ENCODE measurements at regions not wholly inside any gene's neighbourhood (a gene's known extent, or its start where the extent isn't known, plus 50 kb on each side); places are given as distances from the start of the nearest gene placed in this dataset.

DNA sequence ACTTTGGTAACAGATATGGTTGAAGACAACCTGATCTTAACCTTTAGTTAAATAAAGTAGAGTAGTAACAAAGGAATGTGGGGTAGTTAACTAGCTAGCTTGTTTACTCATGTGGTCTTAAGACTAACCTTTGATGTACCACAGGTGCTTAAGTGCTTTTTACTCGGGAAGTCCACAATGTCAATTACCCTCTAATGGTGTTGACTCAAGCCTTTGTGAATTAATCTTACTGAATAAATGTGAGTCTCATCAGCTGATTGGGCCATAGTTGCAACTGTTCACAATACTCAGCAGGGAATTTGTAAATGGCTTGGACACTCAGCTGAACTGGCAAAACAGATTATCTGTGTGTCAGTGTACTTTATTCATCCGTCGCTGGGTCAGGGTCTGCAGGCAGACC, 119.0 kb upstream of the UGT8 start:
- Mint-ChIP-seq H3K27me3 (ENCODE audit: low read depth) (no peaks in the 10 kb centered on the region), H3K27ac (no peak overlapping the region), H3K4me1 (ENCODE audit: low read depth) (no peaks in the 10 kb centered on the region), H3K36me3 (ENCODE audit: low read depth) (no peaks in the 10 kb centered on the region), H3K9me3 (no peaks in the 10 kb centered on the region), H3K4me3 (ENCODE audit: low read depth) (no peak overlapping the region)
- intact Hi-C loops (cut with micrococcal nuclease): no loop called here
- DNase-seq (ENCODE audit: low spot score): no peak

DNA sequence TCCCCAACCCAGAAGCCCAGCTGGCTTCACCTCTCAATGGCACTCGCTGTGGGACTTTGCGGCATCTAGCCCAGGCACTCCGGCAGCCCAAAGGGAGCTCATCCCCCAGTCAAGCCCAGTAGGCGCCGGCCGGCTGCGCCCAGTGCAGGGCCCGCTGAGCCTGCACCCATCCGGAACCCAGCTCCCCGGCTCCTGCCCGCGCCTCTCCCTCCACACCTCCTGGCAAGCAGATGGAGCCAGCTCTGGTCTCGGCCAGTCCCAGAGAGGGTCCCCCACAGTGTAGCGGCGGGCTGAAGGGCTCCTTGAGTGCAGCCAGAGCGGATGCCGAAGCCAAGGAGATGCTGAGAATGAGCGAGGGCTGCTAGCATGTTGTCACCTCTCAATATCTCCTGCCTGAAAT, 116.8 kb upstream of the UGT8 start:
- no peaks in the 10 kb centered on the region for H3K27me3 Mint-ChIP-seq (ENCODE audit: low read depth)
- H3K9me3 Mint-ChIP-seq: no peaks in the 10 kb centered on the region
- no peak overlapping the region for H3K4me3 Mint-ChIP-seq (ENCODE audit: low read depth)
- no peaks in the 10 kb centered on the region for H3K4me1 Mint-ChIP-seq (ENCODE audit: low read depth)
- DNase-seq (ENCODE audit: low spot score): no peak
- no peaks in the 10 kb centered on the region for H3K36me3 Mint-ChIP-seq (ENCODE audit: low read depth)
- no peak overlapping the region for H3K27ac Mint-ChIP-seq
- intact Hi-C loops (cut with micrococcal nuclease): no loop called here

DNA sequence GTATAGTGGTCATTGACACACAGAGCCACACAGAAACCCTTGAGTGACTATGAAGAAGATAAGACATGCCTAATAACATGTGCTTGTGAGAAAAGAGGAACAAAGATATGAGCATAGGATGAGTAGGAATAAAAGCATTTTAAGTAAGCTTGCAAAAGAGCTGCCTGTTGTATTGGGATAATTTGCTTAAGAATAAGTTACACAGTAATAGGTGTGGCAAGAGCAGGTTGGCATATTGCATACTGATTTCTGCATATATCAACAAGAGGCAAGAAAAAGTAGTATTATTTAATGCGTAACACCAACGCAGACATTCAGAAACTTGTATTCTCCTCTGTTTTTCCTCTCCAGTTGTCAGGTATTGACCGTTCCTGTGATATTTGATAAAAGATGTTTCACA, 111.5 kb upstream of the UGT8 start:
- no peak for DNase-seq (ENCODE audit: low spot score)
- Mint-ChIP-seq H3K36me3 (ENCODE audit: low read depth) (no peaks in the 10 kb centered on the region), H3K27me3 (ENCODE audit: low read depth) (no peaks in the 10 kb centered on the region), H3K27ac (no peak overlapping the region), H3K4me1 (ENCODE audit: low read depth) (no peaks in the 10 kb centered on the region), H3K9me3 (no peaks in the 10 kb centered on the region), H3K4me3 (ENCODE audit: low read depth) (no peak overlapping the region)
- intact Hi-C loops (cut with micrococcal nuclease): no loop called here

DNA sequence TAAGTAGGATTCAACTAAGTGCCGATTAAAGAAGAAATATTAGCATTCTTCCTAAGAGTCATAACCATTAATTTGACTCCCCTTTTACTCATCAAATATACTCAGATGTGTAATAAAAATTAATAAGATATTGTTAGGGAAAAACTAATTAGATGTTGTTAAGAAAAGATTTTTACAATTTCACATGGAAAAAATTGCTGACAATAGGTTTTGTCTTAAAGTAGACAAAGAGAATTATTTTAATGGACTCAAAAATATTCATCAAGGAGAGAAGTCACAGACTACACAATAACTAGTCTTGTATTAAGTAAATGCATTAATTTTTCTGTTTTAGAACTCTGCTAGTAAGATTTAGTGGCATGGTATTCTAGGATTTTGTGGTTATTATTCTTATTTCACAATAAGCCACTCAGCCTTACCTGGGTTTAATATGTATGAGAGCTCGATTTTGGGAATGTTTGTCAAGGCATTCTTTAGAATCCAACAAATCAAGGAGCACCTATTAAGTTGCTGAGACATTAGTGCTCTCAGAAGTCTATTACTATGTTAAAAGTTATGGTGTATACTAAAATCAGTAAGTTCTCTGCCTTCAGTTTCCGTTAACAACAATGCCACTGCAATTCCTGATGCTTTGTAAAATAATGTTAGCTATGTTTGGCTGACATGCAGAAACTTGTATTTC, 110.2 kb upstream of the UGT8 start:
- intact Hi-C loops (cut with micrococcal nuclease): no loop called here
- Mint-ChIP-seq H3K4me3 (ENCODE audit: low read depth) (no peak overlapping the region), H3K27ac (no peak overlapping the region), H3K9me3 (no peaks in the 10 kb centered on the region), H3K36me3 (ENCODE audit: low read depth) (no peaks in the 10 kb centered on the region), H3K4me1 (ENCODE audit: low read depth) (no peaks in the 10 kb centered on the region), H3K27me3 (ENCODE audit: low read depth) (no peaks in the 10 kb centered on the region)
- no peak for DNase-seq (ENCODE audit: low spot score)

DNA sequence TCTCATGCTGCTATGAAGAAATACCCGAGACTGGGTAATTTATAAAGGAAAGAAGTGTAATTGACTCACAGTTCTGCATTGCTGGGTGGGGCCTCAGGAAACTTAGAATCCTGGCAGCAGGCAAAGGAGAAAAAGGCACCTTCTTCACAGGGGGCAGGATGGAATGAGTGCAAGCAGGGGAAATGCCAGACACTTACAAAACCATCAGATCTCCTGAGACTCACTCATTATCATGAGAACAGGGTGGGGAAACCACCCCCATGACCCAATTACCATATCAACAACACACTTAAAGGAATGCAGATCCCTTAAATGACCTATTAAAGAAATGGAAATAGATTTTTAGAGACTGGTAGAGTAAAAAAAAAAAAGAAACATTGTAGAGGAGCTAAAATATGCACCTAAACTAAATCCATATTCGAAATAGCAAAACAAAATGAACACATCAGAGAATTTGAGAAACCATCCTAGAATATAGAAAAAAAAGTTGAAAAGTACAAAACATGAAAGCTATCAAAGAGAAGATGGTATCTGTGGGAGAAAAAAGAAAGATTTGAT, 104.3 kb upstream of the UGT8 start:
- no peaks in the 10 kb centered on the region for H3K36me3 Mint-ChIP-seq (ENCODE audit: low read depth)
- no peaks in the 10 kb centered on the region for H3K4me1 Mint-ChIP-seq (ENCODE audit: low read depth)
- no peak overlapping the region for H3K27ac Mint-ChIP-seq
- no peak overlapping the region for H3K4me3 Mint-ChIP-seq (ENCODE audit: low read depth)
- DNase-seq (ENCODE audit: low spot score): no peak
- no peaks in the 10 kb centered on the region for H3K9me3 Mint-ChIP-seq
- H3K27me3 Mint-ChIP-seq (ENCODE audit: low read depth): no peaks in the 10 kb centered on the region
- intact Hi-C loops (cut with micrococcal nuclease): no loop called here

DNA sequence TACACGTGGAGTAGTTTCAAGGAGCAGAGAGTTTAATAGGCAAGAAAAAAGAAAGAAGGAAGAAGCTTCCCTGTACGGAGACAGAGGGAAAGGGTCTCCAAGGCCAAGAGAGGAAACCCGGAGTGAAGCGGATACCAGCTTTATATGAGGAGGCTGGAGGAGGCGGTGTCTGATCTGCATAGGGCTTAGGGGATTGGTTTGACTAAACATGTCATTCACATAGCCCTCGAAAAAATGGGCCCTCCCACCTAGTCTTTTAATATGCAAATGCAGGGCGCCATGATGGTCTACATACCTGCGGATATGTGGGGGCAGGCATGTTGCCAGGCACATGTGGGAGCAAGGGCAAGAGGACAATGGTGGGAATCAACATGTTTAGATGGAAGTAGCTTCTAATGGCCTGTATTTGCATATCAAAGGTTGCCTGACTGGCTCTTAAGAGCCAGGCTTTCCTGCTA, 103.1 kb upstream of the UGT8 start:
- H3K4me1 Mint-ChIP-seq (ENCODE audit: low read depth): no peaks in the 10 kb centered on the region
- no peaks in the 10 kb centered on the region for H3K27me3 Mint-ChIP-seq (ENCODE audit: low read depth)
- no peak overlapping the region for H3K4me3 Mint-ChIP-seq (ENCODE audit: low read depth)
- DNase-seq (ENCODE audit: low spot score): no peak
- no peaks in the 10 kb centered on the region for H3K36me3 Mint-ChIP-seq (ENCODE audit: low read depth)
- intact Hi-C loops (cut with micrococcal nuclease): no loop called here
- no peaks in the 10 kb centered on the region for H3K9me3 Mint-ChIP-seq
- no peak overlapping the region for H3K27ac Mint-ChIP-seq

DNA sequence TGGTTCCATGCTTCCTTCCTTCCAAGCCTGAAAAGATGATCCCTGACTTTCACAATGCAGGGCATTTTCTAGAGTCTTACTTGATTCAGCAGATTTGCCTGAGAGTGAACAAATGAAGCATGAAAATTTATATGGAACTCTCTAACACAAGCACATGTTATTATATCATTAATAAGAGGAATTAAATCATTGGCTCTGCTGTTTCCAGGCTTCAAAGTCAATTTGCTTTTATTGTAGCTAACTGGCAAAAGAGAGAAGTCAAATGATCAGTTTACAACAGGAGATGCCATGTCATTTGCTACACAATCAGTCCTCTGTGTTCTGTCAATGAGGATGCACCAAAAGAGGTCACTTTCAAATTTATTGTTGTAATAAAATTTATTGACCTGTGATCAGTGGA, 101.5 kb upstream of the UGT8 start:
- no peaks in the 10 kb centered on the region for H3K27me3 Mint-ChIP-seq (ENCODE audit: low read depth)
- no peak overlapping the region for H3K27ac Mint-ChIP-seq
- no peak for DNase-seq (ENCODE audit: low spot score)
- intact Hi-C loops (cut with micrococcal nuclease): no loop called here
- no peak overlapping the region for H3K4me3 Mint-ChIP-seq (ENCODE audit: low read depth)
- H3K9me3 Mint-ChIP-seq: no peaks in the 10 kb centered on the region
- no peaks in the 10 kb centered on the region for H3K36me3 Mint-ChIP-seq (ENCODE audit: low read depth)
- no peaks in the 10 kb centered on the region for H3K4me1 Mint-ChIP-seq (ENCODE audit: low read depth)

DNA sequence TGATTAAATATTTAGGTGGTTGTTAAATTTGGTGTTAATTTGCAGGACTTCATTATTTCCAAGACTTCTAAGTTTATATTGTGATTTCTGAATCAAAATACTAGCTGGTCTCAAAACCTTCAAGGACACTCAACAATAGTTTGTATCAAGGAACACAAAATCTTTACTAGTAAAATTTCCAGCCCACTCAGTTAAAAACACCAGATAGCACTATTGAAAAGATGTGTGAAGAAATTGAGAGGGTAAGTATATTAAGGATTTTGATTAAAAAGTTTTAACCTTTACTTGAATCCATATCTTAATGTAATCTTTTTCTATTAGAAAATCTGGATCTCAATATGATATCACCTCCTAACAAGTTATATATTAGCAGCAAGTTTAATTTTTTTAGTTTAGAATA, 89.3 kb upstream of the UGT8 start:
- no peaks in the 10 kb centered on the region for H3K9me3 Mint-ChIP-seq
- no peak overlapping the region for H3K4me3 Mint-ChIP-seq (ENCODE audit: low read depth)
- intact Hi-C loops (cut with micrococcal nuclease): no loop called here
- H3K27me3 Mint-ChIP-seq (ENCODE audit: low read depth): no peaks in the 10 kb centered on the region
- H3K4me1 Mint-ChIP-seq (ENCODE audit: low read depth): no peaks in the 10 kb centered on the region
- no peak overlapping the region for H3K27ac Mint-ChIP-seq
- no peak for DNase-seq (ENCODE audit: low spot score)
- H3K36me3 Mint-ChIP-seq (ENCODE audit: low read depth): no peaks in the 10 kb centered on the region

DNA sequence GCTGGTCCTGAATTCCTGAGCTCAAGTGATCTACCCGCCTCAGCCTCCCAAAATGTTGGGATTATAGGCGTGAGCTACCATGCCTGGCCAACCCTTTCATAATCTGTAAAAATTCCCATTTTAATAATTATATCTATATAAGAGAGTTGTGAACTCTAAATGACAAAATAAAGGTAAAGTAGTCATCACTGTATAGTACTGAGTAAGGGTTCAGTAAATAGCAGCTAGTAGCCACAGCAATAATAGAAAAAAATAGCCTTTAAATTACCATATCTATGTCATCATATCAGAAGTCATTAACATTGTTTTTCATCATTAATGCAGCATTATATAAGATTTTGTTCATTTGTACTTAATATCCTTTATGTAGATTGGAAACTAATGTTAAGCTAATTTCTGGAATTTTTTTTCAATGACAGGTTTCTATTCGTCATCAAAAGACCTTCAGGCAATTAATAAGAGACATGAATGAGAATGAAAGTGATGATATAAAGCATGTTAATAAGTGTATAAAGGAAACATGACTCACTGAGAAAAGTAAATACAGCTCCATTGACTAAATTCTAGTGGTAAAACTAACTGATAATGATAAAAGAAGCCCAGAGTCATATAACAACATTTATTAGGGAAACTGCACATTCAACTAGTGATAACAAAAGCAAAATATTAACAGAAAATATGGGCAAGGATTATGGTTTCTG, 85.9 kb upstream of the UGT8 start:
- no peak overlapping the region for H3K4me3 Mint-ChIP-seq (ENCODE audit: low read depth)
- intact Hi-C loops (cut with micrococcal nuclease): no loop called here

DNA sequence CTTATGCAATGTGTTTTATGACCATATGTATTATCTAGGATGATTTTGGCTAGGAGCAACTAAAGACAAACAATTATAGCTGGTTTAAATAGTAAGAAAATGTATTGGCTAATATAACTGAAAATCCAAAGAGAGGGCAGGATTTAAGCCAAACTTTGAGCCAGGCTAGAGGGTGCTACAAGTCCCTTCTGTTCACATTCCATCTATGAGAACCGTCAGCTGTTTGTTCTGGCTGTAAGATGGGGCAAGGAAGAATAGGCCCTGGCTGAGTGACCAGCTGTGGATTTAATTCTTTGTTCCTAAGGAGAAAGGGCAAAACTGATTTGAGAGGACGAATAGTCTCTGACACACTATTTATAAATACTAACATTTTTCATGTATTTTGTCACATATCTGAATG, 79.2 kb upstream of the UGT8 start:
- peaks cover 13% of the 10 kb centered on the region for H3K9me3 Mint-ChIP-seq

More for the DNA sequence above, 85.9 kb upstream of the UGT8 start:
- no peak for DNase-seq (ENCODE audit: low spot score)
- Mint-ChIP-seq H3K27ac (no peak overlapping the region), H3K9me3 (no peaks in the 10 kb centered on the region), H3K27me3 (ENCODE audit: low read depth) (no peaks in the 10 kb centered on the region), H3K36me3 (ENCODE audit: low read depth) (no peaks in the 10 kb centered on the region), H3K4me1 (ENCODE audit: low read depth) (no peaks in the 10 kb centered on the region)

DNA sequence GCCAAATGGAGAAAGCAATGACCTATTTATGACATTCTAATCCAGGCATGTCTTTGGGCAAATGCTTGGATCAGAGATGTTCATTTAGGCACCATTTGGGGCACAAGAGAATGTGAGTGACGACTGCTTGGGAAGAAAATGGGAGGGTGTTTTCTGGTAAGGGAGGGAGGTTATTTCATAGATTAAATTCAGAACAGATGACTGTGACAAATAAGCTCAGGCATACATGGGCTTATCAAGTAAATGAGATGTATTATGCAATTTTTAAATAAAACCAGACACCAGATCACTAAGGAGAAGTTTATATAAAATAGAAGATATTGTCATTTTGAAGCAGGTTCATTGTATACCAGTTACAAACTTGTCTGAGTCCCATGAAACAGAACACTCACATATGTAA, 71.4 kb upstream of the UGT8 start:
- no peak overlapping the region for H3K4me3 Mint-ChIP-seq (ENCODE audit: low read depth)
- peaks cover under 1% of the 10 kb centered on the region for H3K9me3 Mint-ChIP-seq
- no peak overlapping the region for H3K27ac Mint-ChIP-seq
- intact Hi-C loops (cut with micrococcal nuclease): no loop called here
- H3K4me1 Mint-ChIP-seq (ENCODE audit: low read depth): no peaks in the 10 kb centered on the region
- DNase-seq (ENCODE audit: low spot score): no peak
- H3K27me3 Mint-ChIP-seq (ENCODE audit: low read depth): no peaks in the 10 kb centered on the region
- H3K36me3 Mint-ChIP-seq (ENCODE audit: low read depth): no peaks in the 10 kb centered on the region

More for the DNA sequence above, 79.2 kb upstream of the UGT8 start:
- no peaks in the 10 kb centered on the region for H3K36me3 Mint-ChIP-seq (ENCODE audit: low read depth)
- no peak overlapping the region for H3K4me3 Mint-ChIP-seq (ENCODE audit: low read depth)
- no peaks in the 10 kb centered on the region for H3K27me3 Mint-ChIP-seq (ENCODE audit: low read depth)
- no peak for DNase-seq (ENCODE audit: low spot score)
- no peaks in the 10 kb centered on the region for H3K4me1 Mint-ChIP-seq (ENCODE audit: low read depth)
- intact Hi-C loops (cut with micrococcal nuclease): no loop called here
- H3K27ac Mint-ChIP-seq: no peak overlapping the region

DNA sequence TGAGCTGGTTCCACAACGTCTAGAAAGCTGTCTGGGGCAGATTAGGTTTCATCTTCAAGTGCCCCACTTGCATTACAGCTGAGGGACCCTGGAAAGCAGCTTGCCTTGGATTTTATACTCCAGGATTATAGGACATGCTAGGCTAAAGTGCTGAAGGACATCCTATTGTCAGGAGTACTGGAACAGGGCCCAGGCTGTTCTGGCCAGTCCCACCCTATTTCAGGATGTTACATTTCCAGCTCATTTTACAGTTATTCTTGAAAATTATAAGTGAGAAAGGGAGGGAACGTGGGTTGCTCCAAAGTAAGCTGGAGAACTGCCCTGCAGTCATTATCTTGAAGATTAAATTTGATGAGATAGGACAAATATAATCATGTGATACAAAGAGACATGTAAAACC, 71.0 kb upstream of the UGT8 start:
- intact Hi-C loops (cut with micrococcal nuclease): no loop called here
- Mint-ChIP-seq H3K4me1 (ENCODE audit: low read depth) (no peaks in the 10 kb centered on the region), H3K9me3 (no peaks in the 10 kb centered on the region), H3K36me3 (ENCODE audit: low read depth) (no peaks in the 10 kb centered on the region), H3K27me3 (ENCODE audit: low read depth) (no peaks in the 10 kb centered on the region), H3K4me3 (ENCODE audit: low read depth) (no peak overlapping the region), H3K27ac (no peak overlapping the region)
- no peak for DNase-seq (ENCODE audit: low spot score)

DNA sequence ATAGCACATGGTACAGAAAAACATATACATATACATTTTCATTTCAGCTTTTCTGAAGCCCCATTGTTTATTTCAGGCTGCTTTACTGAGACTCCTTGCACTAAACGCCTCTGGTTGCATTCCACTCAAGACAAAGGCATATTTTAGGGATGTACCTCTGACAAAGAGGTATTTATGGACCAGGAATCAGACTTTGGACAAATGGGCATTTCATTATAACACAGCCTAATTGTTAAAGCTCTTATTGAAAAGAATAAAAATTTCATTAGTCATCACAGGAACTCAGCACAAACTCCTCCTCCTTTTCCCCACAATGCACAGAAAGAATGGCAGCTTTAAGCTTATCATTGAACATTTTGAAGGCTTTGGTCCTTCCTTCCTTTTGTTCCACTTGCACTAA, 62.9 kb upstream of the UGT8 start:
- Mint-ChIP-seq H3K4me1 (ENCODE audit: low read depth) (no peaks in the 10 kb centered on the region), H3K27ac (no peak overlapping the region), H3K36me3 (ENCODE audit: low read depth) (no peaks in the 10 kb centered on the region), H3K9me3 (no peaks in the 10 kb centered on the region), H3K27me3 (ENCODE audit: low read depth) (no peaks in the 10 kb centered on the region), H3K4me3 (ENCODE audit: low read depth) (no peak overlapping the region)
- DNase-seq (ENCODE audit: low spot score): no peak
- intact Hi-C loops (cut with micrococcal nuclease): no loop called here
